WERI-Rb-1 (cell line): ENCODE measurements at regions not wholly inside any gene's neighbourhood (a gene's known extent, or its start where the extent isn't known, plus 50 kb on each side); places are given as distances from the start of the nearest gene placed in this dataset.

Experiments used
- DNase-seq: peaks from one replicate; pipeline ENCODE4 v3.0.0-alpha.2; 2020
- H3K27ac ChIP-seq: fragments of 250-450 bp; sonication (Bioruptor Pico); 2 replicates; pipeline ENCODE4 v1.5.1; 2020; ENCODE audit warnings: mild to moderate bottlenecking, moderate library complexity
- H3K27me3 ChIP-seq: fragments of 250-450 bp; sonication (Bioruptor Pico); 2 replicates; pipeline ENCODE4 v1.5.1; 2021; ENCODE audit warnings: mild to moderate bottlenecking, low read depth, moderate library complexity; ENCODE audit not compliant: insufficient read depth, severe bottlenecking
- H3K36me3 ChIP-seq: fragments of 250-450 bp; sonication (Bioruptor Pico); 2 replicates; pipeline ENCODE4 v1.5.1; 2020; ENCODE audit warnings: mild to moderate bottlenecking, moderate library complexity
- H3K4me3 ChIP-seq: 2 replicates; pipeline ENCODE4 v1.5.1; 2011; ENCODE audit warnings: low read depth, mild to moderate bottlenecking, control low read depth, low read length
- H3K9me3 ChIP-seq: fragments of 250-450 bp; sonication (Bioruptor Pico); 2 replicates; pipeline ENCODE4 v1.5.1; 2021; ENCODE audit warnings: mild to moderate bottlenecking, moderate library complexity; ENCODE audit not compliant: severe bottlenecking
- TF ChIP-seq, protein P1 (sequence below): IDR thresholded peaks from 2 replicates; pipeline ENCODE4 v1.5.1; 2011; ENCODE audit warnings: low read depth, mild to moderate bottlenecking, control low read depth, inconsistent platforms, low read length

GRCh38 chr4:137076908-137077307 is 455.4 kb downstream of the PCDH18 start:
- TF ChIP-seq, protein P1, sequence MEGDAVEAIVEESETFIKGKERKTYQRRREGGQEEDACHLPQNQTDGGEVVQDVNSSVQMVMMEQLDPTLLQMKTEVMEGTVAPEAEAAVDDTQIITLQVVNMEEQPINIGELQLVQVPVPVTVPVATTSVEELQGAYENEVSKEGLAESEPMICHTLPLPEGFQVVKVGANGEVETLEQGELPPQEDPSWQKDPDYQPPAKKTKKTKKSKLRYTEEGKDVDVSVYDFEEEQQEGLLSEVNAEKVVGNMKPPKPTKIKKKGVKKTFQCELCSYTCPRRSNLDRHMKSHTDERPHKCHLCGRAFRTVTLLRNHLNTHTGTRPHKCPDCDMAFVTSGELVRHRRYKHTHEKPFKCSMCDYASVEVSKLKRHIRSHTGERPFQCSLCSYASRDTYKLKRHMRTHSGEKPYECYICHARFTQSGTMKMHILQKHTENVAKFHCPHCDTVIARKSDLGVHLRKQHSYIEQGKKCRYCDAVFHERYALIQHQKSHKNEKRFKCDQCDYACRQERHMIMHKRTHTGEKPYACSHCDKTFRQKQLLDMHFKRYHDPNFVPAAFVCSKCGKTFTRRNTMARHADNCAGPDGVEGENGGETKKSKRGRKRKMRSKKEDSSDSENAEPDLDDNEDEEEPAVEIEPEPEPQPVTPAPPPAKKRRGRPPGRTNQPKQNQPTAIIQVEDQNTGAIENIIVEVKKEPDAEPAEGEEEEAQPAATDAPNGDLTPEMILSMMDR = no peak
- no peaks in the 10 kb centered on the region for H3K9me3 ChIP-seq

DNA sequence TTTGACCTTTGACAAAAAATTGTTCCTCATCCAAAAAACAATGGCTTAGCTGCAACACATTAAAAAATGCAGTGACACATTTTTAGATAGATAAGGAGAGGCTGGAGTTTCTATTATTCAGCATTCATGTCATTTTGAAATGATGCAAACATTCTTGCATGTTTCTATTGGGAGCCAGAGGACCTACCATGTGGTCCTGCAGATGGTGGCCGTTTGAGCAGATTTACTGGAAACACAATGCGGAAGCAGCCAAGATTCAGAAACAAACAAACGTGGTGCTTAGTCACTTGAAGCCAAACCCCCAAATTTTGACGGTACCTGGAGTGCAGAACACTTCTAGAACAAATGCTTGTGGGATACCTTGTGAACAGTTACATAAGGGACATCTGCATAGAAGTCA is 456.7 kb downstream of the PCDH18 start:
- DNase-seq = no peak
- Histone ChIP-seq H3K27ac (no peak overlapping the region), H3K9me3 (no peaks in the 10 kb centered on the region), H3K4me3 (no peak overlapping the region), H3K27me3 (no peaks in the 10 kb centered on the region), H3K36me3 (no peaks in the 10 kb centered on the region)
- TF ChIP-seq, protein P1 = no peak

More at GRCh38 chr4:137076908-137077307, 455.4 kb downstream of the PCDH18 start:
- DNase-seq = no peak
- Histone ChIP-seq H3K27ac (no peak overlapping the region), H3K4me3 (no peak overlapping the region), H3K36me3 (no peaks in the 10 kb centered on the region), H3K27me3 (no peaks in the 10 kb centered on the region)

- Histone ChIP-seq H3K36me3 (no peaks in the 10 kb centered on the region), H3K27me3 (no peaks in the 10 kb centered on the region), H3K27ac (no peak overlapping the region), H3K4me3 (no peak overlapping the region), H3K9me3 (peaks cover 2% of the 10 kb centered on the region)
- no peak for DNase-seq
- TF ChIP-seq, protein P1 = no peak
Measured at GRCh38 chr4:137070614-137071013, 461.7 kb downstream of the PCDH18 start.

DNA sequence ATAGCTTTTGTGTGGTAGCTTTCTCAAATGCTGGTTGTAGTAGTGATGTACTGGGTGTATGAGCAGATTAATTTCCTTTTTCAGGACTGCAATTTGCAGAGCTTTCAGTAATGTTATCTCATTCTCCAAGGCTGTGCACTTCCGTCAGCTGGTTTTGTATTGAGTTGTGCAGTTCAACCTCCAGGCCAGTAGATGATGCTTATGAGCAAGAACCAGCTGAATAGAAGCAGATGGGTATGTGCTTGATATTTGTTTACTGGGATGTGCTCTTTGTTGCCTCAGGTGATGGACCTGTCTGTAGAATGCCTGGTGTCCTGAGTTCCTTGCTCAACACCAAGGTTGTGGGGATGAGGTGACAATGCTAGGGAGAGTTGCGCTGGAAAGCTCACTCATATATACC is 462.8 kb downstream of the PCDH18 start:
- TF ChIP-seq, protein P1 = 0 out of 2 replicates have a peak, but pooled peaks have one; percentile 37
- H3K27me3 ChIP-seq = no peaks in the 10 kb centered on the region
- no peak overlapping the region for H3K27ac ChIP-seq
- no peaks in the 10 kb centered on the region for H3K36me3 ChIP-seq
- H3K9me3 ChIP-seq = peaks cover 2% of the 10 kb centered on the region
- no peak for DNase-seq
- no peak overlapping the region for H3K4me3 ChIP-seq

GRCh38 chr4:137067735-137068134 is 464.6 kb downstream of the PCDH18 start:
- H3K27me3 ChIP-seq = no peaks in the 10 kb centered on the region
- no peak overlapping the region for H3K4me3 ChIP-seq
- TF ChIP-seq, protein P1 = no peak
- peaks cover 2% of the 10 kb centered on the region for H3K9me3 ChIP-seq
- H3K36me3 ChIP-seq = no peaks in the 10 kb centered on the region
- DNase-seq = no peak
- H3K27ac ChIP-seq = no peak overlapping the region

GRCh38 chr4:137065311-137065710 is 467.0 kb downstream of the PCDH18 start:
- H3K27me3 ChIP-seq = no peaks in the 10 kb centered on the region
- no peak overlapping the region for H3K27ac ChIP-seq
- TF ChIP-seq, protein P1 = no peak
- no peak overlapping the region for H3K4me3 ChIP-seq
- no peaks in the 10 kb centered on the region for H3K36me3 ChIP-seq
- DNase-seq = no peak
- H3K9me3 ChIP-seq = peaks cover 2% of the 10 kb centered on the region
